Nucleus accumbens (tissue), 56 donors: ENCODE measurements at regions not wholly inside any gene's neighbourhood (a gene's known extent, or its start where the extent isn't known, plus 50 kb on each side); places are given as distances from the start of the nearest gene placed in this dataset.
"Not testable (repeated sequence)": the region's sequence is repeated elsewhere in the genome, so short reads cannot be mapped to it uniquely, and the experiment has no call there.

Source experiments
- DNase-seq, 56 donors: peaks; one replicate each; lab custom pipeline; 2025; lab: John Stamatoyannopoulos, UW

- DNase-seq = no peak
Measured at GRCh38 chr2:77720115-77720514, 197.9 kb upstream of the LRRTM4 start.

- no peak for DNase-seq
Measured at GRCh38 chr2:77721593-77721992, 199.4 kb upstream of the LRRTM4 start.

GRCh38 chr2:77725045-77725444 is 202.9 kb upstream of the LRRTM4 start:
- DNase-seq = no peak

GRCh38 chr2:77734662-77735340 is 212.6 kb upstream of the LRRTM4 start:
- not testable (repeated sequence) for DNase-seq

GRCh38 chr2:77737236-77737635 is 215.1 kb upstream of the LRRTM4 start:
- DNase-seq = no peak

- no peak for DNase-seq
Measured at GRCh38 chr2:77746780-77747179, 224.6 kb upstream of the LRRTM4 start.

GRCh38 chr2:77753710-77754345 is 231.7 kb upstream of the LRRTM4 start:
- not testable (repeated sequence) for DNase-seq

- DNase-seq = no peak
Measured at GRCh38 chr2:77767388-77768076, 245.4 kb upstream of the LRRTM4 start.

GRCh38 chr2:77768508-77768907 is 246.3 kb upstream of the LRRTM4 start:
- DNase-seq = no peak

- DNase-seq = no peak
Measured at GRCh38 chr2:77778917-77779316, 256.7 kb upstream of the LRRTM4 start.

- not testable (repeated sequence) for DNase-seq
Measured at GRCh38 chr2:77793500-77793899, 271.3 kb upstream of the LRRTM4 start.

- DNase-seq = no peak
Measured at GRCh38 chr2:77796397-77796796, 274.2 kb upstream of the LRRTM4 start.

- no peak for DNase-seq
Measured at GRCh38 chr2:77797088-77797487, 274.9 kb upstream of the LRRTM4 start.

GRCh38 chr2:77800410-77800809 is 278.2 kb upstream of the LRRTM4 start:
- no peak for DNase-seq

GRCh38 chr2:77807531-77808215 is 285.5 kb upstream of the LRRTM4 start:
- no peak for DNase-seq

GRCh38 chr2:77808599-77808998 is 286.4 kb upstream of the LRRTM4 start:
- no peak for DNase-seq

- no peak for DNase-seq
Measured at GRCh38 chr2:77813599-77813998, 291.4 kb upstream of the LRRTM4 start.

GRCh38 chr2:77816618-77817017 is 294.4 kb upstream of the LRRTM4 start:
- DNase-seq = no peak

- DNase-seq = no peak
Measured at GRCh38 chr2:77818186-77818585, 296.0 kb upstream of the LRRTM4 start.

GRCh38 chr2:77823028-77823427 is 300.9 kb upstream of the LRRTM4 start:
- DNase-seq = no peak

- no peak for DNase-seq
Measured at GRCh38 chr2:77831060-77831459, 308.9 kb upstream of the LRRTM4 start.
